Lower leg skin (tissue), 4 donors: ENCODE measurements at regions not wholly inside any gene's neighbourhood (a gene's known extent, or its start where the extent isn't known, plus 50 kb on each side); places are given as distances from the start of the nearest gene placed in this dataset.

ENCODE experiments used
- DNase-seq, 2 donors: peaks; one replicate each; pipeline ENCODE4 v3.0.0-alpha.2; 2019; ENCODE audit warnings: low spot score in 2 of 2
- H3K4me3 ChIP-seq: fragments of 200-600 bp; sonication (generic); 2 replicates; pipeline ENCODE4 v1.5.1; 2017; ENCODE audit warnings: mild to moderate bottlenecking, low read depth; ENCODE audit not compliant: poor library complexity, severe bottlenecking
- CTCF ChIP-seq, 3 donors: fragments of 450-650 bp; IDR thresholded peaks; one replicate each; pipeline ENCODE4 v1.5.1; 2016; ENCODE audit warnings: antibody characterized with exemption in 3 of 3, mild to moderate bottlenecking in 3 of 3, moderate library complexity in 2 of 3
- POLR2A ChIP-seq, 2 donors: fragments of 450-650 bp; IDR thresholded peaks; one replicate each; pipeline ENCODE4 v1.6.1; 2016 to 2017; ENCODE audit warnings: antibody characterized with exemption in 2 of 2, mild to moderate bottlenecking in 1 of 2, moderate library complexity in 1 of 2
- WGBS, 2 donors: methylation state at CpG; one replicate each; pipeline ENCODE4 v1.1.5; 2018; 5-methylcytosine and 5-hydroxymethylcytosine counted together
- intact Hi-C: fragments of 100-400 bp; cut with DNase I; formaldehyde crosslinking; loops from one replicate; pipeline ENCODE4 v1.15.0; 2023; ENCODE audit warnings: low total_unique reads

GRCh38 chr5:1748271-1748670, 51.4 kb downstream of the MRPL36 start:
- WGBS, 2 donors = 87 to 88% methylated on average over 12 of the region's 12 CpGs
- intact Hi-C loops = no loop called here
- TF ChIP-seq POLR2A (IDR thresholded peaks at IDR 0.05) (no peak), CTCF (IDR thresholded peaks at IDR 0.05) (no peak)
- DNase-seq = peak in 1 of 2 donors; percentile 53
- no peak overlapping the region for H3K4me3 ChIP-seq

GRCh38 chr5:1747803-1748085, 51.9 kb downstream of the MRPL36 start:
- H3K4me3 ChIP-seq = no peak overlapping the region
- intact Hi-C loops = no loop called here
- peak in 1 of 2 donors; percentile 72 for DNase-seq
- no peak for TF ChIP-seq CTCF (IDR thresholded peaks at IDR 0.05)
- TF ChIP-seq POLR2A (IDR thresholded peaks at IDR 0.05) = no peak
- 88 to 99% methylated on average over 4 to 5 of the region's 5 CpGs for WGBS, 2 donors

GRCh38 chr5:1747079-1747802, 52.4 kb downstream of the MRPL36 start:
- intact Hi-C loops = no loop called here
- TF ChIP-seq POLR2A (IDR thresholded peaks at IDR 0.05) = no peak
- no peak for TF ChIP-seq CTCF (IDR thresholded peaks at IDR 0.05)
- DNase-seq = peak in 1 of 2 donors; percentile 76
- 76 to 78% methylated on average over 22 to 24 of the region's 24 CpGs for WGBS, 2 donors
- H3K4me3 ChIP-seq = no peak overlapping the region

GRCh38 chr5:1746371-1747078, 53.1 kb downstream of the MRPL36 start:
- intact Hi-C loops = no loop called here
- 90% methylated on average over 57 to 62 of the region's 63 CpGs for WGBS, 2 donors
- H3K4me3 ChIP-seq = no peak overlapping the region
- TF ChIP-seq CTCF (IDR thresholded peaks at IDR 0.05) (no peak), POLR2A (IDR thresholded peaks at IDR 0.05) (no peak)
- DNase-seq = peak in 1 of 2 donors; percentile 82

GRCh38 chr5:1745796-1746370, 53.8 kb downstream of the MRPL36 start:
- peak in 1 of 2 donors; percentile 70 for DNase-seq
- TF ChIP-seq POLR2A (IDR thresholded peaks at IDR 0.05) (no peak), CTCF (IDR thresholded peaks at IDR 0.05) (no peak)
- intact Hi-C loops = no loop called here
- H3K4me3 ChIP-seq = no peak overlapping the region
- WGBS, 2 donors = 85 to 91% methylated on average over 22 to 29 of the region's 29 CpGs
